Naive thymus-derived CD8-positive, alpha-beta T cell (primary cell): ENCODE measurements at regions not wholly inside any gene's neighbourhood (a gene's known extent, or its start where the extent isn't known, plus 50 kb on each side); places are given as distances from the start of the nearest gene placed in this dataset.

Source experiments
- ATAC-seq, 2 donors: fragments of 150-1000 bp; cut with Tn5 transposase in 1 of 2; sonication (Bioruptor Pico), chemical (Tn5 transposase) in 1 of 2; 1 replicate in 1 of 2; 2 replicates in 1 of 2; pipeline ENCODE4 v1.10.0; 2021; ENCODE audit warnings: mild to moderate bottlenecking in 2 of 2, moderate library complexity in 2 of 2
- POLR2A ChIA-PET: fragments of 350-600 bp; sonication (Branson Sonifier 250); formaldehyde crosslinking; loops from one replicate; lab custom pipeline; 2021; ENCODE audit warnings: antibody characterized with exemption; lab: Charles Lee
- DNase-seq, 10 donors: peaks; one replicate each; pipeline versions ENCODE4 v3.0.0 to v3.0.0-alpha.2; 2020 to 2022
- H3K27ac Mint-ChIP-seq, 10 donors: one replicate each; pipeline ENCODE4 v1.8.0; 2020 to 2022; ENCODE audit warnings: mild to moderate bottlenecking in 10 of 10, mixed read lengths in 10 of 10, moderate library complexity in 4 of 10, inconsistent platforms in 1 of 10
- H3K27me3 Mint-ChIP-seq, 5 donors: one replicate each; pipeline ENCODE4 v1.8.0; 2021 to 2022; ENCODE audit warnings: mixed read lengths in 5 of 5
- H3K36me3 Mint-ChIP-seq, 3 donors: one replicate each; pipeline ENCODE4 v1.8.0; 2020 to 2022; ENCODE audit warnings: mixed read lengths in 3 of 3, mild to moderate bottlenecking in 2 of 3, inconsistent platforms in 1 of 3
- H3K4me1 Mint-ChIP-seq, 4 donors: one replicate each; pipeline ENCODE4 v1.8.0; 2021 to 2022; ENCODE audit warnings: mixed read lengths in 4 of 4
- H3K4me3 Mint-ChIP-seq, 10 donors: one replicate each; pipeline ENCODE4 v1.8.0; 2020 to 2022; ENCODE audit warnings: mild to moderate bottlenecking in 10 of 10, mixed read lengths in 10 of 10, moderate library complexity in 6 of 10, inconsistent platforms in 1 of 10
- H3K9me3 Mint-ChIP-seq, 9 donors: one replicate each; pipeline ENCODE4 v1.8.0; 2020 to 2022; ENCODE audit warnings: mixed read lengths in 9 of 9, mild to moderate bottlenecking in 3 of 9, inconsistent platforms in 1 of 9, moderate library complexity in 1 of 9

DNA sequence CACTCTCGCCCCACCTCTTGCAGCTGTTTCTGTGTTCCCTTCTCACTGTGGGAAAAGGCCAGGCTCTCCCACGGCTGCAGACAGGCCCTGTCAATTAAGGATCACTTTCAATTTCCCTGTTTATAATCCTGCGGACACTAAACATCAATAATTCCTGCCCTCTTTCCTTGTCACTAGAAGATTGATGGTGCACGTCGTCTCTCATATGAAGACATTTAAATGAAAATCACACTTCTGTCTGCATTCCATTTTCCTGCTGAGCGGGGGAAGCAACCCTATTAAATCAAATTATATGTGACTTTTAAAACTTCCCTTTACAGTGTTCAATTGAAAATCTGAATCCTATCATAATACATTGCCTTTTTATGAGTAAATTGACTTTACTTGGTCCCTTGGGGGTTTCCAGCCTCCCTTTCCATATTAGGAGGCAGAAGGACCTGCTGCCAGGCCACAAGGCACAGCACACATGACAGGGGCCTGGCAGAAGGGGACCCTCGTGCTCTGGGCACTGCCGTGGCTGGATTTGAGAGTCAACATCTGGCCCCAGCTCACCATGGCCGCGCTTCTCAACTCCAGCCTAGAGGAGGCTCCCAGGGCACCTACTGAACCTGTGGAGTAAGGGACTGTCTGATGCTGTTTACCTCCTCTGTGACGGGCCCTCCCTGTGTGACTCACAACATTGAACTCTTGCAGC is 311.0 kb upstream of the IRX4 start:
- no peaks in the 10 kb centered on the region for H3K4me1 Mint-ChIP-seq
- POLR2A ChIA-PET: no interaction called here
- no peak for ATAC-seq
- DNase-seq: no peak
- peaks cover 0 to 20% (median 3%) of the 10 kb centered on the region in 9 donors for H3K9me3 Mint-ChIP-seq
- H3K36me3 Mint-ChIP-seq: peaks cover 0 to 7% (median 0%) of the 10 kb centered on the region in 3 donors
- H3K27me3 Mint-ChIP-seq: peaks cover 4 to 19% (median 14%) of the 10 kb centered on the region in 5 donors
- no peak overlapping the region for H3K27ac Mint-ChIP-seq
- H3K4me3 Mint-ChIP-seq: no peak overlapping the region

DNA sequence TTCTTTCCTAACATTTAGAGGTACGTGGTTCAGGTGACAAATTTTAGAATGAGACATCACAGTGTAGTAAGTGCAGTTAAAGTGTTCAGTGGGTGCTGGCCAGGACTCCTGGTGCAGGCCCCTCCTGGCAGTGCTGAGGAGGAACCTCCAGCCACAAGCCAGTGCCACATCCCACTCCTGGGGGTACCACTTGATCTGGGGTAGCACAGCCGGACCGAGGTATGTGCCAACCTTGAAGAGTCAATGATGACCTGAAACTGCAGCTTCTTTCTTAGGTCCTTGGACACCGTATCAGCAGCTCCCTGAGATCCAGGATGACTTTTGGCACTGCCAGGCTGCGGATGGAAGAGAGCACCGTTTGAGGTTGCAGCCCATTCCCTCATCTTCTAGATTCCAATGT is 310.4 kb upstream of the IRX4 start:
- no peak for DNase-seq
- Mint-ChIP-seq H3K27me3 (peaks cover 4 to 19% (median 14%) of the 10 kb centered on the region in 5 donors), H3K9me3 (peaks cover 0 to 20% (median 3%) of the 10 kb centered on the region in 9 donors)

GRCh38 chr5:2192496-2192895 is 309.8 kb upstream of the IRX4 start:
- POLR2A ChIA-PET: no interaction called here
- H3K27me3 Mint-ChIP-seq: peaks cover 4 to 16% (median 10%) of the 10 kb centered on the region in 5 donors
- DNase-seq: no peak

More for the DNA sequence above, 310.4 kb upstream of the IRX4 start:
- POLR2A ChIA-PET: no interaction called here
- ATAC-seq: no peak
- Mint-ChIP-seq H3K4me3 (no peak overlapping the region), H3K4me1 (no peaks in the 10 kb centered on the region), H3K36me3 (peaks cover 0 to 7% (median 0%) of the 10 kb centered on the region in 3 donors), H3K27ac (no peak overlapping the region)

DNA sequence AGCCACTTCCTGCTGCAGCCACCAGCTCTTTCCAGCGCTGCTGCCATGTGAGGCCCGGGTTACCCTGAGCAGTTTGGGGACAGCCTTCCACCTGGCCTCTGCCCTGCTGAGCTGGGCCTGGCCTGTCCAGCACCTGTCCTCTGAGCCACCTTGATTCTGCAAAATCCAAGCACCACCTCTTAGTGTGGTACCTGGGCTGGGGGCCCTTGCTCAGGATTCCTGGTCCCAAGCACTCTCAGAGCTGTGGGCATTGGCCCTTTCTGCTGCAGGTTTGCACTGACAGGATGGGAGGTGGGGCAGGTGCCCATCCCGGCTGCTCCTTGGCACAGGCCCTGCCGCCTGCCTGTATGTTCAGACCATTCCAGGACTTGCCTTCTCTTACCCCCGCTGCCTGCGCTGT is 309.2 kb upstream of the IRX4 start:
- Mint-ChIP-seq H3K4me3 (no peak overlapping the region), H3K4me1 (no peaks in the 10 kb centered on the region), H3K27ac (no peak overlapping the region), H3K36me3 (peaks cover 0 to 7% (median 0%) of the 10 kb centered on the region in 3 donors), H3K9me3 (peaks cover 0 to 20% (median under 1%) of the 10 kb centered on the region in 9 donors), H3K27me3 (peaks cover 3 to 11% (median 8%) of the 10 kb centered on the region in 5 donors)
- no peak for DNase-seq
- ATAC-seq: no peak
- POLR2A ChIA-PET: no interaction called here

More at GRCh38 chr5:2192496-2192895, 309.8 kb upstream of the IRX4 start:
- Mint-ChIP-seq H3K4me3 (no peak overlapping the region), H3K36me3 (peaks cover 0 to 7% (median 0%) of the 10 kb centered on the region in 3 donors), H3K27ac (no peak overlapping the region), H3K9me3 (peaks cover 0 to 20% (median 3%) of the 10 kb centered on the region in 9 donors), H3K4me1 (no peaks in the 10 kb centered on the region)
- no peak for ATAC-seq

DNA sequence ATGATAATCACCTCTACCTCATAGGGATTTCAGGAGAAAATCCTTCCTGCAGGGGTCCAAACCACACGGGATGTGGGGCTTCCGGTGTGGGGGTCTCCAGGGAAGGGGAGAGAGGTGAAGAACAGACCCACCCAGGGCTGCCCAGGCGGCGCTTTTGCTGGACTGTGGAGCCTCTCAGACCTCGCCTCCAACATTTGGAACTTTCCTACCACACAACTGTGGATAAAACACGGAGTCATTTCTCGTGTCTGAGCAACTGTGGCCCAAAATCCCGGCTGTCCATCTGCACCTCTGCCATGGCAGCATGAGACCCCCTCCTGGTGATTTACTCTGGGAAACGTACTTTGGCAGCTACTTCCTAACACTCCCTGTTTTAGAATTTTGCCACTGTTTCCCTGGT is 307.8 kb upstream of the IRX4 start:
- no peak overlapping the region for H3K27ac Mint-ChIP-seq
- POLR2A ChIA-PET: no interaction called here
- no peak for ATAC-seq
- H3K4me3 Mint-ChIP-seq: no peak overlapping the region
- H3K27me3 Mint-ChIP-seq: peaks cover 0 to 8% (median 4%) of the 10 kb centered on the region in 5 donors
- DNase-seq: no peak
- no peaks in the 10 kb centered on the region for H3K4me1 Mint-ChIP-seq
- H3K36me3 Mint-ChIP-seq: peaks cover 0 to under 1% (median 0%) of the 10 kb centered on the region in 3 donors
- peaks cover 0 to 13% (median 0%) of the 10 kb centered on the region in 9 donors for H3K9me3 Mint-ChIP-seq

DNA sequence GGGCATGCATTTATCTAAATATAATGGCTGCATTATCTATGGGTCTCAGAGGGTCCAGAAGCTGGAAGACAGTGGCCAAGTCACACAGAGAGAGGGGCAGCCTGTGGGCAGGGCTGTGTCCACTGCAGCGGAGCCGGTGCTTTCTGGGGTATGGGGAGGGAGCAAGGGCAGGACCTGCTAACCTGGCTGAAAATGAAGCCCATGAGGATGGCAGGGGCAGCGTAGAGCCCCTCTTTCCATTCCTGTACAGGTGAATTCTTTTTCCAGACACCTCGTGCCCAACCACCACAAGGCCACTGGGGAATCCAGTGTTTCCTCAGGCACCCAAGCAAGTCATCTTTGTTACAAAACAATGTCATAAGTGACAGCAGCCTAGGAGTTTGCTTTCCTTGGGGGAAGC is 305.9 kb upstream of the IRX4 start:
- Mint-ChIP-seq H3K4me3 (no peak overlapping the region), H3K9me3 (no peaks in the 10 kb centered on the region), H3K36me3 (no peaks in the 10 kb centered on the region), H3K27ac (no peak overlapping the region), H3K4me1 (no peaks in the 10 kb centered on the region), H3K27me3 (peaks cover 6 to 17% (median 11%) of the 10 kb centered on the region in 5 donors)
- DNase-seq (no peak), ATAC-seq (no peak)
- POLR2A ChIA-PET: no interaction called here

GRCh38 chr5:2188137-2188536 is 305.4 kb upstream of the IRX4 start:
- peaks cover 6 to 22% (median 14%) of the 10 kb centered on the region in 5 donors for H3K27me3 Mint-ChIP-seq
- ATAC-seq (no peak), DNase-seq (no peak)
- H3K9me3 Mint-ChIP-seq: no peaks in the 10 kb centered on the region
- H3K27ac Mint-ChIP-seq: no peak overlapping the region
- no peaks in the 10 kb centered on the region for H3K36me3 Mint-ChIP-seq
- POLR2A ChIA-PET: no interaction called here
- H3K4me1 Mint-ChIP-seq: peaks cover 0 to 2% (median 0%) of the 10 kb centered on the region in 4 donors
- no peak overlapping the region for H3K4me3 Mint-ChIP-seq

GRCh38 chr5:2187687-2188086 is 305.0 kb upstream of the IRX4 start:
- Mint-ChIP-seq H3K9me3 (no peaks in the 10 kb centered on the region), H3K27ac (no peak overlapping the region), H3K4me1 (peaks cover 0 to 2% (median 0%) of the 10 kb centered on the region in 4 donors), H3K27me3 (peaks cover 7 to 22% (median 16%) of the 10 kb centered on the region in 5 donors), H3K36me3 (no peaks in the 10 kb centered on the region), H3K4me3 (no peak overlapping the region)
- no peak for DNase-seq
- POLR2A ChIA-PET: no interaction called here
- ATAC-seq: no peak

DNA sequence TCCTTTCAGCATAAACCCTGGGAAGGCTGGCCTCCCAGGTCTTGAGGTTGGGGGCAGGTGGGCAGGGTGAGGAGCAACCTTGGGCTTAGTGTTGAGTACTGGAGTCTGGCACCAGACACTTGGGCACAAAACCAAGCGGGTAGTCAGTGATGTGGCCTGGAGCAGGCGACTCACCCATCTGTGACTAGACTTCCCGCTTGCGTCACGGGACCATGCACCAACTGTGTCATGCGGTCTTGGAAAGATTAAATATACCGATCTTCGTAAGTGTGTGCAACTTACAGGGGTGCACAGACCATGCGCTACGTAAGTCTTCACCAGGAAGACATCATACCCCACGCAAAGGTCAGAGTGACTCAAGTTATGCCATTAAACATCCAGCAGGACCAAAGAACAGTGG is 304.4 kb upstream of the IRX4 start:
- H3K27ac Mint-ChIP-seq: no peak overlapping the region
- no peak overlapping the region for H3K4me3 Mint-ChIP-seq
- no peaks in the 10 kb centered on the region for H3K9me3 Mint-ChIP-seq
- H3K27me3 Mint-ChIP-seq: peaks cover 9 to 26% (median 16%) of the 10 kb centered on the region in 5 donors
- DNase-seq (no peak), ATAC-seq (no peak)
- POLR2A ChIA-PET: no interaction called here
- no peaks in the 10 kb centered on the region for H3K36me3 Mint-ChIP-seq
- H3K4me1 Mint-ChIP-seq: peaks cover 0 to 2% (median 0%) of the 10 kb centered on the region in 4 donors

DNA sequence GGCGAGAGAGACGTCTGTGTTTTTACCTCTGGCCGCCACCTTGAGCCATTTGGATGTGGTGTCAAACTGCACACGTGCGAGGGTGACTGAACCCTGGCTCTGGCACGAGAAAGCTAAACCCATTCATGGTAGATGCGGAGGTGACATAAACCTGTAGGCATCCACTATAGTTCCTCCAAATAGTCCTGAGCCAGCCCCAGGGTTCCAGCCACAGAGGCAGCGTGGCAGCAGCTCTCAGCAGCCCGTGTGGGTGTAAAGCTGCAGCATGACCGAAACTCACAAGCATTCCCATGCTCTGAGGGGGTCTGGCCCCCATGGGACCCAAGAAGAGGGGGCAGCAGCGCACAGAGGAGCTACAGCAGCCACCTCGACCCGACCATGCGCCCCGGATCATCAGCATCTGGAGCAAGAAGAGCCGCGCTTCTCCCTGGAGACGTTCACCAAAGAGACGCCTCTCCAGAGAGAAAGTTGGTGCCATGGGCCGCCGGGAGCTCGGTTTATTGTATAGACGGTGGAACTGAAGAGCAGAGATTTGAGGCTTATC is 303.8 kb upstream of the IRX4 start:
- H3K4me1 Mint-ChIP-seq: peaks cover 0 to 2% (median 0%) of the 10 kb centered on the region in 4 donors
- no peaks in the 10 kb centered on the region for H3K9me3 Mint-ChIP-seq
- H3K27ac Mint-ChIP-seq: no peak overlapping the region
- H3K27me3 Mint-ChIP-seq: peaks cover 10 to 31% (median 16%) of the 10 kb centered on the region in 5 donors
- no peaks in the 10 kb centered on the region for H3K36me3 Mint-ChIP-seq
- ATAC-seq (no peak), DNase-seq (no peak)
- no peak overlapping the region for H3K4me3 Mint-ChIP-seq
- POLR2A ChIA-PET: no interaction called here

DNA sequence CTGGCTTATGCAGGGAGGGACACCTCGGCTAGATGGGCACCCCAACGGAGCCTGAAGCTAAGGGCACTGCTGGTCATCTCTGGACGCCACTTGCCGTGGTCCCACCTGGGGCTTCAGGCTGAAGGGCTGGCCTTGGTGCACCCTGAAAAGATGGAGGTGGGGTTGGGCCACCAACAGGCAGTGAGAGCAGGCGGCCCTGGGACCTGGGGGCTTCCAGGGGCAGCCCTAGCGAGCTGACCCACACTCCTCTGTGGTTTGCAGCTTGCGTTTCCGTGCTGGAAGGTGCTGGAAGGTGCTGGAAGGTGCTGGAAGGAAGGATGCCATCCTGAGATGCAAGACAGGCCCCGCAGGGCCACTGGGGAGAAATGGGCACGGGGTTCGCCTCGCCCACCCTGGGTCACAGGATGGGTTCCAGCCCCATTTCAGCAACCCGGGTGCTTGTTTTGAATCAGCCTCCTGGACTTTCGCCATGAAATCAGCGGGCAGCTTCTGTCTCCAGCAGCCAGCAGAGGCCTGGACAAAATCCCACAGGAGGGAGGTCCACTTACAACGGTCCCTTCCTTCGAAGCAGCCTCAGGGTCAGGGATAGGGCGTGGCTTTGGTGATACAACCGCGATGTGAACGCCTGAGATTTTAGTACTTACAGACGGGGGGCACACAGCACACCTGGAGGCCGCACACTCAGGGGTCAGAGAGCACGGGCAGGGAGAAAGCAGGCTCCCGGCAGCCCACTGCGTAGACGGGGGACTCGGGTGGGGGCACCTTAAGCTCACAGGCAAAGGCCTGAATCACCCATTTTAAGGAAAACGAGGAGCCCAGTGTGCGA is 303.1 kb upstream of the IRX4 start:
- POLR2A ChIA-PET: no interaction called here
- H3K4me1 Mint-ChIP-seq: peaks cover 0 to 2% (median 0%) of the 10 kb centered on the region in 4 donors
- peaks cover 10 to 38% (median 16%) of the 10 kb centered on the region in 5 donors for H3K27me3 Mint-ChIP-seq
- H3K9me3 Mint-ChIP-seq: no peaks in the 10 kb centered on the region
- H3K27ac Mint-ChIP-seq: no peak overlapping the region
- ATAC-seq: no peak
- H3K4me3 Mint-ChIP-seq: no peak overlapping the region
- no peak for DNase-seq
- H3K36me3 Mint-ChIP-seq: no peaks in the 10 kb centered on the region

DNA sequence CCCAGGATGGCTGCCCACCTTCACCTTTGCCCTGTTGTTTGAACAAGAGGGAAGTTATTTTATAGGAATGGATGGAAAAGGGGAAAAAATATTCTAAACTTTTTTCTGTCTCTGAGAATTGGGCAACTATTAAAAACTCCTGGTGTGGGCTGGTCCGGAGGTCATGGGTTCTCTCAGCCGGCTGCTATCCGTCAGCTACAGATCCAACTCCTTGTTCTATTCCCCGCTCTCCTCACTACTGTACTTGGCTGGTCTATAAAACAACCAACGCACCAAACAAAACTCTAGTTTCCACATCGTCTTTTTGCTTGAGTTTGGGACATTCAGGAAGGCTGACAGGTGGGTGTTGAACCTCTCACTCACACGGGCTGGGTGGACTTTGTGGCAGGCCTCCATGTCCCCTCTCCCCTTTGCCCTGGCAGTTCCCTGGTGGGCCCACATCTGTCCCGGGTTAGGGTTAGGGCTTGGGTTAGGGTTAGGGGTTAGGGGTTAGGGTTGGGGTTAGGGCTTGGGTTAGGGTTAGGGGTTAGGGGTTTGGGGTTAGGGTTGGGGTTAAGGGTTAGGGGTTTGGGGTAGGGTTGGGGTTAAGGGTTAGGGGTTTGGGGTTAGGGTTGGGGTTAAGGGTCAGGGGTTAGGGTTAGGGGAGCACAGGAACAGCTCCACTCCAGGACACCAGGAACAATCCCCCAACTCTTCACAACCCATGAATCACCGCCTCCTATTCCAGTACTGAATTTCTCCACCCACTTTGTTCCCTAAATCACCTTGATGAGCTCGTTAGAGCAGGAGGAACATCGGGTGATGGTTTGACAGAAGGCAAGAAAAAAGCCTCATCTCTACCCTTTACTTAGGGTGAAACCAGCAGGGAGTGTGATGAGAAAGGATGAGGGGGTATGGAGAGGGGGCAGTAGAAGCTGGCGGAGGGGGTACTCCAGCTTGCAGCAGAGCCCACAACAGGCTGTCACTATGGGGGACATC is 302.1 kb upstream of the IRX4 start:
- H3K27ac Mint-ChIP-seq: no peak overlapping the region
- peaks cover 0 to 2% (median 0%) of the 10 kb centered on the region in 4 donors for H3K4me1 Mint-ChIP-seq
- no peak for ATAC-seq
- peaks cover 10 to 39% (median 16%) of the 10 kb centered on the region in 5 donors for H3K27me3 Mint-ChIP-seq
- POLR2A ChIA-PET: no interaction called here
- H3K36me3 Mint-ChIP-seq: no peaks in the 10 kb centered on the region
- H3K9me3 Mint-ChIP-seq: no peaks in the 10 kb centered on the region
- DNase-seq: no peak
- no peak overlapping the region for H3K4me3 Mint-ChIP-seq
